ENCODE measurements at regions not wholly inside any gene's neighbourhood (a gene's known extent, or its start where the extent isn't known, plus 50 kb on each side); places are given as distances from the start of the nearest gene placed in this dataset.
A peak's percentile ranks its signal among the peaks of the same experiment; 100 is the strongest.
"Not testable (repeated sequence)": the region's sequence is repeated elsewhere in the genome, so short reads cannot be mapped to it uniquely, and the experiment has no call there.

- no peak for DNase-seq
These were observed 50.8 kb upstream of the BEND6 start for GRCh38 chr6:56904068-56904467.

- peak in 1 of 2 experiments; percentile 48 for DNase-seq
These were observed 52.1 kb upstream of the BEND6 start for GRCh38 chr6:56902641-56903464.

- no peak for DNase-seq
These were observed 54.1 kb upstream of the BEND6 start for GRCh38 chr6:56900784-56901183.

- DNase-seq: no peak
These were observed 55.2 kb upstream of the BEND6 start for GRCh38 chr6:56899753-56900152.

- no peak for DNase-seq
These were observed 55.6 kb upstream of the BEND6 start for GRCh38 chr6:56899311-56899710.

- no peak for DNase-seq
These were observed 56.9 kb upstream of the BEND6 start for GRCh38 chr6:56897789-56898529.

- peak in 1 of 2 experiments; percentile 5 for DNase-seq
These were observed 63.2 kb upstream of the BEND6 start for GRCh38 chr6:56891754-56892153.

- DNase-seq: peak; percentile 1 to 30
These were observed 64.1 kb upstream of the BEND6 start for GRCh38 chr6:56890683-56891429.

GRCh38 chr6:56890066-56890465 lies 64.8 kb upstream of the BEND6 start:
- no peak for DNase-seq

- DNase-seq: no peak
These were observed 65.4 kb upstream of the BEND6 start for GRCh38 chr6:56889492-56889891.

- no peak for DNase-seq
These were observed 66.2 kb upstream of the BEND6 start for GRCh38 chr6:56888687-56889086.

- no peak for DNase-seq
These were observed 67.8 kb upstream of the BEND6 start for GRCh38 chr6:56887086-56887485.

GRCh38 chr6:56877922-56878321 lies 77.0 kb upstream of the BEND6 start:
- no peak for DNase-seq

GRCh38 chr6:56875961-56876360 lies 78.9 kb upstream of the BEND6 start:
- DNase-seq: no peak

GRCh38 chr6:56875523-56875922 lies 79.4 kb upstream of the BEND6 start:
- no peak for DNase-seq

GRCh38 chr6:56874328-56874727 lies 80.6 kb upstream of the BEND6 start:
- no peak for DNase-seq

- DNase-seq: not testable (repeated sequence)
These were observed 84.9 kb upstream of the BEND6 start for GRCh38 chr6:56870053-56870452.

- DNase-seq: no peak
These were observed 85.6 kb upstream of the BEND6 start for GRCh38 chr6:56869346-56869745.

GRCh38 chr6:56868687-56869086 lies 86.2 kb upstream of the BEND6 start:
- DNase-seq: peak; percentile 12 to 70

- DNase-seq: peak in 1 of 2 experiments; percentile 26
These were observed 87.9 kb upstream of the BEND6 start for GRCh38 chr6:56866917-56867522.

- no peak for DNase-seq
These were observed 89.6 kb upstream of the BEND6 start for GRCh38 chr6:56865081-56865875.

- no peak for DNase-seq
These were observed 90.7 kb upstream of the BEND6 start for GRCh38 chr6:56864171-56864616.

Data from SW 1271 (cell line).